GM23338 (cell line): ENCODE measurements at regions not wholly inside any gene's neighbourhood (a gene's known extent, or its start where the extent isn't known, plus 50 kb on each side); places are given as distances from the start of the nearest gene placed in this dataset.

Experiments
- ATAC-seq: fragments of 200-7000 bp; cut with Tn5 transposase; 3 replicates; pipeline ENCODE4 v1.9.1; 2020
- DNase-seq: peaks from one replicate; pipeline ENCODE4 v3.0.0-alpha.2; 2015; ENCODE audit warnings: low spot score
- H2AFZ ChIP-seq: fragments of 200-600 bp; sonication (generic); 2 replicates; pipeline ENCODE4 v1.8.0; 2016; ENCODE audit warnings: antibody characterized with exemption, mild to moderate bottlenecking, moderate library complexity
- H3F3A ChIP-seq: fragments of 200-600 bp; sonication (generic); replicated peaks from 2 replicates; pipeline ENCODE4 v1.8.0; 2017; ENCODE audit warnings: antibody characterized with exemption, mixed run types, low read depth
- H3K27ac ChIP-seq: fragments of 200-600 bp; sonication (generic); 2 replicates; pipeline ENCODE4 v1.6.1; 2016; ENCODE audit warnings: low read depth
- H3K27me3 ChIP-seq: fragments of 200-600 bp; sonication (generic); 2 replicates; pipeline ENCODE4 v1.8.0; 2016; ENCODE audit warnings: mild to moderate bottlenecking, mixed run types, moderate library complexity; ENCODE audit not compliant: insufficient read depth
- H3K36me3 ChIP-seq: fragments of 200-600 bp; sonication (generic); 2 replicates; pipeline ENCODE4 v1.8.0; 2016; ENCODE audit warnings: mild to moderate bottlenecking; ENCODE audit not compliant: insufficient read depth
- H3K4me1 ChIP-seq: fragments of 200-600 bp; sonication (generic); 2 replicates; pipeline ENCODE4 v1.8.0; 2016; ENCODE audit warnings: mild to moderate bottlenecking, moderate library complexity; ENCODE audit not compliant: insufficient read depth
- H3K4me2 ChIP-seq: fragments of 200-600 bp; sonication (generic); 2 replicates; pipeline ENCODE4 v1.7.1; 2017; ENCODE audit warnings: mixed run types
- H3K4me3 ChIP-seq: fragments of 200-600 bp; sonication (generic); 2 replicates; pipeline ENCODE4 v1.6.1; 2016; ENCODE audit warnings: mixed run types
- H3K79me2 ChIP-seq: fragments of 200-600 bp; sonication (generic); replicated peaks from 2 replicates; pipeline ENCODE4 v1.8.0; 2017; ENCODE audit warnings: mild to moderate bottlenecking; ENCODE audit not compliant: insufficient read depth
- H3K9me2 ChIP-seq: fragments of 200-600 bp; sonication (generic); 2 replicates; pipeline ENCODE4 v1.8.0; 2017; ENCODE audit not compliant: insufficient read depth
- H4K20me1 ChIP-seq: fragments of 200-600 bp; sonication (generic); replicated peaks from 2 replicates; pipeline ENCODE4 v1.8.0; 2017; ENCODE audit warnings: mild to moderate bottlenecking; ENCODE audit not compliant: insufficient read depth
- H3K27ac Mint-ChIP-seq: 2 replicates; pipeline ENCODE4 v1.8.0; 2020; ENCODE audit warnings: inconsistent platforms, mild to moderate bottlenecking, moderate library complexity, mixed read lengths
- H3K27me3 Mint-ChIP-seq: 3 replicates; pipeline ENCODE4 v1.8.0; 2022; ENCODE audit warnings: low read depth, mild to moderate bottlenecking, moderate library complexity, mixed read lengths, inconsistent platforms; ENCODE audit not compliant: insufficient read depth, poor library complexity
- H3K36me3 Mint-ChIP-seq: 3 replicates; pipeline ENCODE4 v1.8.0; 2021; ENCODE audit warnings: low read depth, mild to moderate bottlenecking, inconsistent platforms, moderate library complexity, mixed read lengths
- H3K4me1 Mint-ChIP-seq: 3 replicates; pipeline ENCODE4 v1.8.0; 2020; ENCODE audit warnings: mild to moderate bottlenecking, inconsistent platforms, mixed read lengths
- H3K4me3 Mint-ChIP-seq: 3 replicates; pipeline ENCODE4 v1.8.0; 2021; ENCODE audit warnings: moderate library complexity, mild to moderate bottlenecking, inconsistent platforms, mixed read lengths
- H3K9me3 Mint-ChIP-seq: 3 replicates; pipeline ENCODE4 v1.8.0; 2020; ENCODE audit warnings: moderate library complexity, mild to moderate bottlenecking, inconsistent platforms, mixed read lengths
- CREB1 ChIP-seq: fragments of 250-450 bp; sonication (Bioruptor Pico); IDR thresholded peaks from 2 replicates; pipeline ENCODE4 v1.5.0; 2020; ENCODE audit warnings: low read depth, mild to moderate bottlenecking, moderate library complexity
- EZH2 ChIP-seq: fragments of 200-600 bp; sonication (generic); IDR thresholded peaks from one replicate; pipeline ENCODE4 v1.8.0; 2017; ENCODE audit warnings: antibody characterized with exemption, mild to moderate bottlenecking, low read depth; ENCODE audit not compliant: unreplicated experiment
- EZH2phosphoT487 ChIP-seq: fragments of 200-600 bp; sonication (generic); IDR thresholded peaks from one replicate; pipeline ENCODE4 v1.8.1; 2018; ENCODE audit warnings: antibody characterized with exemption; ENCODE audit not compliant: unreplicated experiment
- POLR2AphosphoS5 ChIP-seq: IDR thresholded peaks from 2 replicates; pipeline ENCODE4 v1.6.1; 2016; ENCODE audit warnings: antibody characterized with exemption, low read depth
- ZNF331 ChIP-seq: fragments of 250-450 bp; sonication (Bioruptor Pico); IDR thresholded peaks from 2 replicates; pipeline ENCODE4 v1.5.0; 2020; ENCODE audit warnings: low read depth, mild to moderate bottlenecking, moderate library complexity
- TF ChIP-seq, protein P1 (sequence below): IDR thresholded peaks from one replicate; pipeline ENCODE4 v1.6.1; 2018; ENCODE audit warnings: antibody characterized with exemption; ENCODE audit not compliant: unreplicated experiment
- TF ChIP-seq, protein P2 (sequence below): IDR thresholded peaks from 2 replicates; pipeline ENCODE4 v1.6.1; 2016; ENCODE audit warnings: antibody characterized with exemption

GRCh38 chr7:24152877-24153472 lies 131.0 kb upstream of the NPY start:
- TF ChIP-seq EZH2phosphoT487 (no peak), POLR2AphosphoS5 (no peak)
- TF ChIP-seq, protein P1, sequence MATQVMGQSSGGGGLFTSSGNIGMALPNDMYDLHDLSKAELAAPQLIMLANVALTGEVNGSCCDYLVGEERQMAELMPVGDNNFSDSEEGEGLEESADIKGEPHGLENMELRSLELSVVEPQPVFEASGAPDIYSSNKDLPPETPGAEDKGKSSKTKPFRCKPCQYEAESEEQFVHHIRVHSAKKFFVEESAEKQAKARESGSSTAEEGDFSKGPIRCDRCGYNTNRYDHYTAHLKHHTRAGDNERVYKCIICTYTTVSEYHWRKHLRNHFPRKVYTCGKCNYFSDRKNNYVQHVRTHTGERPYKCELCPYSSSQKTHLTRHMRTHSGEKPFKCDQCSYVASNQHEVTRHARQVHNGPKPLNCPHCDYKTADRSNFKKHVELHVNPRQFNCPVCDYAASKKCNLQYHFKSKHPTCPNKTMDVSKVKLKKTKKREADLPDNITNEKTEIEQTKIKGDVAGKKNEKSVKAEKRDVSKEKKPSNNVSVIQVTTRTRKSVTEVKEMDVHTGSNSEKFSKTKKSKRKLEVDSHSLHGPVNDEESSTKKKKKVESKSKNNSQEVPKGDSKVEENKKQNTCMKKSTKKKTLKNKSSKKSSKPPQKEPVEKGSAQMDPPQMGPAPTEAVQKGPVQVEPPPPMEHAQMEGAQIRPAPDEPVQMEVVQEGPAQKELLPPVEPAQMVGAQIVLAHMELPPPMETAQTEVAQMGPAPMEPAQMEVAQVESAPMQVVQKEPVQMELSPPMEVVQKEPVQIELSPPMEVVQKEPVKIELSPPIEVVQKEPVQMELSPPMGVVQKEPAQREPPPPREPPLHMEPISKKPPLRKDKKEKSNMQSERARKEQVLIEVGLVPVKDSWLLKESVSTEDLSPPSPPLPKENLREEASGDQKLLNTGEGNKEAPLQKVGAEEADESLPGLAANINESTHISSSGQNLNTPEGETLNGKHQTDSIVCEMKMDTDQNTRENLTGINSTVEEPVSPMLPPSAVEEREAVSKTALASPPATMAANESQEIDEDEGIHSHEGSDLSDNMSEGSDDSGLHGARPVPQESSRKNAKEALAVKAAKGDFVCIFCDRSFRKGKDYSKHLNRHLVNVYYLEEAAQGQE = no peak
- peaks cover 24% of the 10 kb centered on the region for H3K9me3 Mint-ChIP-seq
- no peak overlapping the region for H3K4me2 ChIP-seq
- no peak overlapping the region for H3K27ac Mint-ChIP-seq
- no peaks in the 10 kb centered on the region for H3F3A ChIP-seq
- H3K4me1 Mint-ChIP-seq = 0 out of 3 replicates have a peak, but pooled peaks cover 2% of the 10 kb centered on the region
- H3K4me3 ChIP-seq = no peak overlapping the region
- H3K27me3 ChIP-seq = no peaks in the 10 kb centered on the region
- H4K20me1 ChIP-seq = no peaks in the 10 kb centered on the region
- peaks cover 15% of the 10 kb centered on the region; the same call in 2 of the 3 replicates for H3K36me3 Mint-ChIP-seq
- H3K27me3 Mint-ChIP-seq = no peaks in the 10 kb centered on the region
- H3K79me2 ChIP-seq = no peaks in the 10 kb centered on the region
- ATAC-seq (no peak), DNase-seq (no peak)
- no peaks in the 10 kb centered on the region for H3K4me1 ChIP-seq
- H3K27ac ChIP-seq = no peak overlapping the region
- H3K4me3 Mint-ChIP-seq = no peak overlapping the region
- H3K36me3 ChIP-seq = peaks cover 13% of the 10 kb centered on the region
- H3K9me2 ChIP-seq = 0 out of 2 replicates have a peak, but pooled peaks cover 6% of the 10 kb centered on the region
- no peak overlapping the region for H2AFZ ChIP-seq

DNA sequence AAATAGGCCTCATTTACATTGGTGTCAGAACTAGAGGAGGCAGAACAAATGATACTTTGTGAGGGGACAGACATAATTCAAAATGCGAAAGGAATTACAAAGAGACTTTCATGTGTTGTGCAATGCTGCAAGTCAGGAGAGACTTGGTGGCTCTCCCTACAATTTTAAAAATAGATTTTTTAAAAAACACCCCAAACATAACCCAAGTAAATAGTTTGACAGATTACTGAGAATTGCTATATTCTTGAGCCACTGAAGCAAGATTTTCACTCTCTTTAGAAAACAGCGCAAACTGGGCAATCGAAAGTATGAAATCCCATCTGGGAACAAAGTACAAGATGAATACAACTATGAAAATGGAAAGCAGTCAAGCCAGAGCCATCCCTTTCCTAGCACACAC lies 126.3 kb upstream of the NPY start:
- no peak overlapping the region for H3K4me3 Mint-ChIP-seq
- H3K4me1 Mint-ChIP-seq = peaks cover 4% of the 10 kb centered on the region; the same call in 2 of the 3 replicates
- no peaks in the 10 kb centered on the region for H3K27me3 Mint-ChIP-seq
- Histone ChIP-seq H3K4me3 (no peak overlapping the region), H3K4me2 (no peak overlapping the region), H3K27ac (no peak overlapping the region), H3K9me2 (peaks cover 5% of the 10 kb centered on the region), H2AFZ (no peak overlapping the region), H3K79me2 (no peaks in the 10 kb centered on the region), H3K4me1 (no peaks in the 10 kb centered on the region), H3K36me3 (no peaks in the 10 kb centered on the region), H3F3A (no peaks in the 10 kb centered on the region), H4K20me1 (no peaks in the 10 kb centered on the region), H3K27me3 (no peaks in the 10 kb centered on the region)
- H3K36me3 Mint-ChIP-seq = peaks cover under 1% of the 10 kb centered on the region; the same call in 1 of the 3 replicates
- ATAC-seq (no peak), DNase-seq (no peak)
- no peak overlapping the region for H3K27ac Mint-ChIP-seq
- peaks cover under 1% of the 10 kb centered on the region; the same call in 1 of the 3 replicates for H3K9me3 Mint-ChIP-seq
- TF ChIP-seq CREB1 (CRISPR knock-in tag) (no peak), EZH2 (no peak), ZNF331 (CRISPR knock-in tag) (no peak)
- TF ChIP-seq, protein P2, sequence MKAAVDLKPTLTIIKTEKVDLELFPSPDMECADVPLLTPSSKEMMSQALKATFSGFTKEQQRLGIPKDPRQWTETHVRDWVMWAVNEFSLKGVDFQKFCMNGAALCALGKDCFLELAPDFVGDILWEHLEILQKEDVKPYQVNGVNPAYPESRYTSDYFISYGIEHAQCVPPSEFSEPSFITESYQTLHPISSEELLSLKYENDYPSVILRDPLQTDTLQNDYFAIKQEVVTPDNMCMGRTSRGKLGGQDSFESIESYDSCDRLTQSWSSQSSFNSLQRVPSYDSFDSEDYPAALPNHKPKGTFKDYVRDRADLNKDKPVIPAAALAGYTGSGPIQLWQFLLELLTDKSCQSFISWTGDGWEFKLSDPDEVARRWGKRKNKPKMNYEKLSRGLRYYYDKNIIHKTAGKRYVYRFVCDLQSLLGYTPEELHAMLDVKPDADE = no peak
